A172 (cell line): ENCODE measurements at regions not wholly inside any gene's neighbourhood (a gene's known extent, or its start where the extent isn't known, plus 50 kb on each side); places are given as distances from the start of the nearest gene placed in this dataset.

Experiments used
- DNase-seq: peaks from one replicate; pipeline ENCODE4 v3.0.0-alpha.2; 2015; ENCODE audit warnings: low spot score

DNA sequence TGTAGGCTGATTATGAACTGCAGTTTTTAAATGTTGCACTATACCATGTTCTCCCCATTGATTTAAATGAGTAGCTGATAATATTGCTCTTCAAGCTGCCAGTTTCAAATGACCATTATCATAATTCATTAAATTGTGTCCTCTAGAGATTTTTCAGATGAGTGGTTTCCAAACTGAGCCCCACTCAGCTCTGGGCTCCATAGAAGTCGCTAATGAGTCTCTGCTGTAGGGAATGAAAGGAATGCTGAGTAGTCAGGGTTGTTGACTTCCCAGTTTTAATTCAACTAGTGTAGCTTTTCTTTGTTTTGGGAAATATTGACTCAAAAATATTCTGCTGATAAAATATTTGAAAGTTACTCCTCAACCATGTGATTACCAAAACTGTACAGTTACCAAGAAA is 1081.1 kb downstream of the ARAP2 start:
- no peak for DNase-seq

DNA sequence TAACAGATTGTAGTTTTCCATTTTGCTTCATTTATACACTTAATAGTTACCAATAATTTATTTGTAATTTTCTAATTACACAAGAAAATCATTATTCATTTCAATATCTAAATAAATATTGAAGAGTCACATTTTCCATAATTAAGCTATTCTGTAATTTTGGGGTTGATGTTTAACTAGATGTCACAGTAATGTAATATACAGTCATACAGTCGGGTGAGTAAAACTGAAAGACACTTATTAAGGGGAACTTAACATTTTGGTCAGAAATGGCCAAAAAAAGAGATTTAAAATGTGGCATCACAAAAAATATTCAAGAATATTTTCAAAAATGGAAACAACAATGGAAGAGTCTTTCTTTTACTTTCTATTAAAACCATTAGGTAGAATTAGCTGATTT is 1080.3 kb downstream of the ARAP2 start:
- DNase-seq: no peak

- no peak for DNase-seq
Measured at GRCh38 chr4:35166466-35166865, 1077.8 kb downstream of the ARAP2 start.

DNA sequence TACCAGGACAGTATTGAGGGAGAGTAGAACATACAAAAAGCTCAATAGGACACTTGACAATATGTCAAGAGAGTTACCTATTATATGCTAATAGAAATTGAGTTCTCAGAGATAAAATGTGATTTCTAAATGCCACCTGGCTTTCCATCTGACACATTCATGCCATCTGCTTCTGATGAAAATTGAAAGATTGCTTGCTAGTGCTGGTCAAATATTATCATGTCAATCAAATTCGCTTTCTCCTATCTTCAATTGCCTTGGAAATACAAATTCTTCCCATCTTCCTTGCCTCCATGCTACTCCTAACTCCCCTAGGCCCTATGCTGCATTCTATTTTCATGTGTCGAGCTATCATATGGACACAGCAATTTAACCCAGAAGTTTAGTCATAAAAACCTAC is 1076.9 kb downstream of the ARAP2 start:
- no peak for DNase-seq

GRCh38 chr4:35175487-35175886 is 1068.8 kb downstream of the ARAP2 start:
- no peak for DNase-seq

DNA sequence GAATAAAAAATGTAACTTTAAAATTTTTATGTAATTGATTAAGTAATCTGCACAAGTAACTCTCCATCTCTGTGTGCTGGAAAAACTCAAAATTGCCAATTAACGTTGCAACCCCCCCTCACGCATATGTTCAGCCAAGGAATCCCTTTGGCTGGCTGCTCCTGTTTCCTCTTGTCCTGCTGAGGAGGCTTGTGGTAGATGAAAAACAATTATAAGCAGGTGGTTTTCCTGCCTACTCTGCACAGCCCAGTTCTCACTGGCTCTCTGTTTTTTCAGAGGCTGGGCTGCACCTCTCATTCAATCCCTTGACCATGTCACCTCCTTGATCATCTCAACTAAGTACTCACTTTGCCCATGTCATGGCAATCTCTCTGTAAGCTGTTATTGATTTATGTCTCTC is 1068.4 kb downstream of the ARAP2 start:
- no peak for DNase-seq

- DNase-seq: no peak
Measured at GRCh38 chr4:35182451-35182850, 1061.9 kb downstream of the ARAP2 start.

- DNase-seq: no peak
Measured at GRCh38 chr4:35189988-35190613, 1054.2 kb downstream of the ARAP2 start.

DNA sequence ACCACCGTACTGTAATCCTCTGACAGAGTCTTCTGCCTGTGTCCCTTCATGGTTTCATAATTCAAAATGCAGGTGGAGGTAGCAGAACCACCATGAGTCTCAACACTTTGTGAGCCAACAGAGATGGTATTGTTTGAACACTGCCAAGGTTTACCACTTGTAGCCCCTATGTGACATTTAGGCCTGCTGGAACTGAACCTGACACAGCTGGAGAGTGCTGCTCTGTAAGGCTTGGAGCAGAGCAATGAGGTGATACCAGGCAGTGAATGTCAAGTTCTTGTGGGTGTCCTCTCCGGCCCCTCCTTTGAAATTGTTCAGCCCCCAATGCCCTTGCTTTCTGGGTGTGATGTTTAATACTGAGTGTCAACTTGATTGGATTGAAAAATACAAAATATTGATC is 1042.9 kb downstream of the ARAP2 start:
- DNase-seq: no peak

DNA sequence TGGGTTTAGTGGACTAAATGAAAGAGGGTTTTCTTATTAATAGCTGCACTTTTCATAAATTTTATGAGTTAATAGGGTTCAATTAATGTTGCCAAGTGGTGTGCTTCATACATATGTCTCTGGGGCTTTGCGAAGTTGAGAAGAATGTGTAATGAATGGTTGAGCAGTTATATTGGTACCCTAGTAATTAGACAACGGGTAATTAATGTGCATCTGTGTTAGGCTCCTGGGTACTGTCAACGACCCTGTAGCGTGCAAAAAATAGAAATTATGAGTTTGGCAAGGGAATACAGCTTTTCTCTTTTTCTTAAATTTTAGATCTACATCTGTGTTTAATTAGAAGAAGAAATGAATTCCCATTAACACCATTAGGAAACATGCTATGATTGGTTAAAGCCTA is 1027.7 kb downstream of the ARAP2 start:
- no peak for DNase-seq

DNA sequence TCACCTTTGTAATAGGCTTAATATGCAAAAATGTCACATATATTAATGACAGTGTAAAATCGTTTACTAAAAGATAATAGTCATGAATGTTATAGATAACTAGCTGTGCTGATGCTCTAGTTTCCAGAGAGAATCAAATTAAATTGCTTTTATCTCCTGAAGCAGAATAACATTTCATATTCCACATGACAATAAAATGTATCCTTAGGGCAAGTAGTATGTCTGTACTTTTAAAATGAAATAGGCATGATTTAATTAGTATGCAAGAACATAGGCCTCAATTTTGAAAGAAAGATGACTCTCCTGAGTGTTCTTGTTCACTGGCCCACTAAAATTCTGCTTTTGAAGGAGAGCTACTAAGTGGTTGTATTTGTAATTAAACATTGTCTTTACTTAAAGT is 1027.0 kb downstream of the ARAP2 start:
- DNase-seq: no peak

GRCh38 chr4:35228313-35228712 is 1016.0 kb downstream of the ARAP2 start:
- no peak for DNase-seq

DNA sequence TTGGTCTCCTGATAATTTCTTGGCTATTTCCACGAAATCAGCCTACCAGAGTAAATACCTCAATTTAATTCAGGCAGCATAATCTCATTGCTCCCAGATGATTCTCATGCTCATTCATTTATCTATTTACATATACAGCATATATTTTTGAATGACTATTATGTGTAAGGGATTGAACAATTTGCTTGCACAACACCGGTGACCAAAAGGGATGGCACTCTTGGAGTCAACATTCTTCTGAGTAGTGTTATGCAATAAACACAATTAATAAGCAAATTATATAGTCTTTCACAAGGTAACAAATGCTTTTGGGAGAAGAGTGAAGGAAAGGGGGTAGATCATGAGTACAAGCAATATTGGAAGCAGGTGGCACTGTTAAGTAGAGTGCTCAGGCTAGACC is 1015.3 kb downstream of the ARAP2 start:
- DNase-seq: no peak

- DNase-seq: no peak
Measured at GRCh38 chr4:35237924-35238323, 1006.4 kb downstream of the ARAP2 start.

DNA sequence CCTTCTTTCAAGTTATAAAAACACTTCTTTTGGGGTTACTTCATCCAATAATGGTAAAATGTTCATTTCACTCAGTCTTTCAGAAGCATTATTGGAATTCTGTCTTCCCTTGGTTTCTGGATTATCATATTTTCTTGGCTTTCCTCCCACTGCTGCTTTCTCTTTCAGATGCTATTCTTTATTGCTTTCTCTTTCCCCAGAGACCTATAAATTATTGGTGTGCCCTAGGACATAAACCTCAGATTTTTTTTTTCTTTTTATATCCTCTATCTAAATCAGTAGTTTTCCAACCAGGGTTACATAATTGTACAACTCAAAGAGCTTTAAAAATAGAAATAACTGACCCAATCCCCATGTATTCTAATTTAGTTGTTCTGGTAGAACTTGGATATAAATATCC is 1005.5 kb downstream of the ARAP2 start:
- no peak for DNase-seq

DNA sequence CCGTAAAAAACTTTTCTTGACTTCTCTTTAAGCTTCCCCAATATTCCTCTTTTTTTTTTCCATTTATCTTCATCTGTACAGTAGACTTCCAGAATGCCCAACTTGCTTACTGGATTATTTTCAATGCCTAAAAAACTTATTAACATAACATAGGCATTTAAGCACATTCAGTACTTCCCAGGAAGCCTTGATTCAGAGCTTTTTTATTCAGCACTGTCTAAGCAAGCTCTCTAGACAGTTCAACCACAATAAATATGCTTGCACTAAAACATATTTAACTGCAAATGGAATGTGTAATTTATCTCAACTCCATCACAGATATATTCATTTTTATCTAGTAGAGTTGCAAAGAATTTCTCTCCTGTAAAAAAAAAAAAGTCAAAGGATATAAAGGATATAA is 997.8 kb downstream of the ARAP2 start:
- no peak for DNase-seq

DNA sequence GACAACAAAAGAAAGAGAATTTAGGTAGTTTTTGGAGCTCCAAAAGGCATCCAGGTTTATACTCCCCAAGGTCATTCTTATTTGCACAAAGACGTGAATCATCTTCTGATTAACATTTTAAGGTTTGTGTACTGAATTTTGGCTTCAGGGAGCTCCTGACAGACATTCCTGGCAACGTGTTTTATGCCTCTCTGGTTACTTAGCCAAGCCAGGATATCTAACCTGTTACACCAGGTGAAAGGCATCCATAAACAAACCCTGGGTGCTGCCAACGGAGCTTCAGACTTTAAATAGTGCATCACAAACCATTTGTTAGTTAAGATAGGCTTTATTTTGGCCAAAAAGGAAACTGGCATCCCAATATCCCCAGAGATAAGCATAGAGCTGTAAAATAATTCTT is 997.3 kb downstream of the ARAP2 start:
- no peak for DNase-seq

DNA sequence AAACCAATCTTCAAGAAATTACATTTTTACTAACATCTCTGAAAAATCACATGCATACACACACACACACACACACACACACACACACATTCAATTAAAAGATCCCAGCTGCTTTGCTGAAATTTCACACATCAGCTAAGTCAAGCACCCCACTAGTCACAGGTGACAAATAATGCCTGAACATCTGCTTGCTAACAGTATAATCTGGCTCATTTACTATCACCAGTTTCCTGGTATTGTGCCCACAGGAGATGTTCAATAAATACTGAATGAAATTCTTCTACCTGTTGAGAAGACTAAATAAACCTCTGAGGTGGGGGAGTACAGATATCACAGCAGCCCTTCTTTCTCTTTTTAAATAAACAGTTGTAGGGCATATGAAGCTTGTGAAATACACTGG is 994.0 kb downstream of the ARAP2 start:
- no peak for DNase-seq

DNA sequence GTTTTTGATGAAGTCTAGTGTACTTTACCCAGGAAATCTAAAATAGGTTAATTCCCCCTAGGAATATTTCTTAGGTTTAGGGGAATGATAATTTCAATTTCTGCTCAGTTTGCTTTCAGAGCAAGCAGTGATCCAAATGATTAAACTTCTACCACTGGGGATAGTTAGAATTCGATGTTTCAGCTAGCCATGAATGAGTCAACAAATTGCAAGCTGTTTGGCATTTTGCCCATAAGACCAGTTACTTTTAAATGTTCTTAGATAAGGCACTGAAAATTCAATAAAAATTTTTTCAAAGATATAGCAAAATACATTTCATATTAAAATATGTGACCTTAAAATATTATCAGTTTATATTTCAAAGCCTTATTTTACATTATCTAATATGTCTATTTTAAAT is 993.6 kb downstream of the ARAP2 start:
- peak; percentile 47 for DNase-seq

- DNase-seq: no peak
Measured at GRCh38 chr4:35252071-35252470, 992.2 kb downstream of the ARAP2 start.

DNA sequence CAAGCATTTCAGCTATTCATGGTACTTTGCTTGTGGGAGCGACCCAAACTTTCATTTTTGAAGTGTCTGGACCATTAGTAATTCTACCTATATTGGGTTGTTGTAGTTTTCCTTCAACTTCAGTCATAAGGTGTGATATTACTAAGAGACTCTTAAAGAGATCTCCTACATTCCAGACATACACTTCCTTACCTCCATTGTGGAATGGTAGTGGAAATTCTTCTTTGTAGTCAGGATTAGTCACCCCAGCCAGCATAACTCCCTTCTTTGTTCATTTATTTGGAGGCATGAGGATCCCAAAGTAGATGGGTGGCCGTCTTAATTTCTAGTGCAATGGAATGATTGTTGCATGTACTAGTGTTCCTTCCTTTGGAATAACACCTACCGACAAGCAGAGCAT is 991.4 kb downstream of the ARAP2 start:
- peak; percentile 9 for DNase-seq

DNA sequence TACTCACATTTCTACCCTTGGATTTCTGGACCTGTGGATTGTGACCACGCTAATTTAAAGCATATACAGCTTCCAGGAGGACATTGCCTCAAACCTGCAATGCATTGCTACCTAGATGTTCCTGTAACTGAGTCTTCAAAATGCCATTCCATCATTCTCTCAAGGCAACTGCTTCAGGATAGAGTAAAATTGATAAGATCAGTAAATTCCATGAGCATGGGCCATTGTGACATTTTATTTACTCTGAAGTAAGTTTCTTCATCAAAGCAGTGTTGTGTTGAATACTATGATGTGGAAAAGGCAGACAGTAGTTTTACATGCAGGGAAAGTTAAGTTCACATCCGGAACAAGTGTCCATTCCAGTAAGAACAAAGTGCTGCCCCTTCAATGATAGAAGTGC is 991.0 kb downstream of the ARAP2 start:
- no peak for DNase-seq

- DNase-seq: no peak
Measured at GRCh38 chr4:35286434-35286833, 957.9 kb downstream of the ARAP2 start.

- DNase-seq: no peak
Measured at GRCh38 chr4:35300996-35301774, 943.1 kb downstream of the ARAP2 start.
